ENCODE measurements at regions not wholly inside any gene's neighbourhood (a gene's known extent, or its start where the extent isn't known, plus 50 kb on each side); places are given as distances from the start of the nearest gene placed in this dataset.

- TF ChIP-seq CTCF (conservative IDR thresholded peaks at IDR 0.05; ENCODE audit: low read length) (no peak), EZH2phosphoT487 (IDR thresholded peaks at IDR 0.05; ENCODE audit: borderline replicate concordance, low read depth, low read length) (no peak)
- Histone ChIP-seq H3K36me3 (ENCODE audit: insufficient read depth, low read length) (no peaks in the 10 kb centered on the region), H3K9me3 (ENCODE audit: low read length) (no peaks in the 10 kb centered on the region), H3K4me3 (ENCODE audit: low read depth, low read length, poor library complexity, severe bottlenecking) (no peak overlapping the region), H3K27ac (ENCODE audit: low read depth, low read length, poor library complexity, severe bottlenecking) (no peak overlapping the region), H3K9me2 (ENCODE audit: insufficient read depth, low read length) (no peaks in the 10 kb centered on the region), H4K20me1 (ENCODE audit: insufficient read depth, low read length) (no peaks in the 10 kb centered on the region), H3K4me2 (ENCODE audit: low read length) (no peak overlapping the region), H3K4me1 (ENCODE audit: insufficient read depth, low read length, poor library complexity, severe bottlenecking) (no peaks in the 10 kb centered on the region), H2AFZ (ENCODE audit: low read length) (no peak overlapping the region), H3K79me2 (ENCODE audit: insufficient read depth, low read depth, low read length) (no peaks in the 10 kb centered on the region)
- CTCF ChIA-PET (ENCODE audit: unreplicated experiment) = interaction anchor here (0.5 kb wide), 1 partner anchor 486 kb away, joined by 7 read pairs; no protein-coding TSS in a partner anchor
- DNase-seq (ENCODE audit: low spot score) = no peak
- intact Hi-C loops (cut with micrococcal nuclease; ENCODE audit: unreplicated experiment) = no loop called here
- POLR2A ChIA-PET = no interaction called here
- BruUV-seq (replicated peaks) = no TSS peak
Measured at GRCh38 chr5:30390095-30390494, 803.4 kb upstream of the CDH6 start.

GRCh38 chr5:30387974-30388632, 805.4 kb upstream of the CDH6 start:
- no peak for DNase-seq (ENCODE audit: low spot score)
- no TSS peak for BruUV-seq (replicated peaks)
- Histone ChIP-seq H3K36me3 (ENCODE audit: insufficient read depth, low read length) (no peaks in the 10 kb centered on the region), H2AFZ (ENCODE audit: low read length) (no peak overlapping the region), H3K4me1 (ENCODE audit: insufficient read depth, low read length, poor library complexity, severe bottlenecking) (no peaks in the 10 kb centered on the region), H3K27ac (ENCODE audit: low read depth, low read length, poor library complexity, severe bottlenecking) (no peak overlapping the region), H3K79me2 (ENCODE audit: insufficient read depth, low read depth, low read length) (no peaks in the 10 kb centered on the region), H4K20me1 (ENCODE audit: insufficient read depth, low read length) (no peaks in the 10 kb centered on the region), H3K4me2 (ENCODE audit: low read length) (no peak overlapping the region), H3K9me3 (ENCODE audit: low read length) (no peaks in the 10 kb centered on the region), H3K4me3 (ENCODE audit: low read depth, low read length, poor library complexity, severe bottlenecking) (no peak overlapping the region), H3K9me2 (ENCODE audit: insufficient read depth, low read length) (no peaks in the 10 kb centered on the region)
- TF ChIP-seq EZH2phosphoT487 (IDR thresholded peaks at IDR 0.05; ENCODE audit: borderline replicate concordance, low read depth, low read length) (no peak), CTCF (conservative IDR thresholded peaks at IDR 0.05; ENCODE audit: low read length) (no peak)
- ChIA-PET CTCF (ENCODE audit: unreplicated experiment) (no interaction called here), POLR2A (interaction anchor here (0.6 to 0.9 kb wide), 3 partner anchors 14 to 420 kb away, joined by 3 read pairs; no protein-coding TSS in a partner anchor)
- intact Hi-C loops (cut with micrococcal nuclease; ENCODE audit: unreplicated experiment) = no loop called here

- Histone ChIP-seq H3K9me2 (ENCODE audit: insufficient read depth, low read length) (no peaks in the 10 kb centered on the region), H3K9me3 (ENCODE audit: low read length) (no peaks in the 10 kb centered on the region), H3K79me2 (ENCODE audit: insufficient read depth, low read depth, low read length) (no peaks in the 10 kb centered on the region), H3K36me3 (ENCODE audit: insufficient read depth, low read length) (no peaks in the 10 kb centered on the region), H3K4me3 (ENCODE audit: low read depth, low read length, poor library complexity, severe bottlenecking) (no peak overlapping the region), H4K20me1 (ENCODE audit: insufficient read depth, low read length) (no peaks in the 10 kb centered on the region), H2AFZ (ENCODE audit: low read length) (no peak overlapping the region), H3K27ac (ENCODE audit: low read depth, low read length, poor library complexity, severe bottlenecking) (no peak overlapping the region), H3K4me1 (ENCODE audit: insufficient read depth, low read length, poor library complexity, severe bottlenecking) (no peaks in the 10 kb centered on the region), H3K4me2 (ENCODE audit: low read length) (no peak overlapping the region)
- BruUV-seq (replicated peaks) = no TSS peak
- TF ChIP-seq CTCF (conservative IDR thresholded peaks at IDR 0.05; ENCODE audit: low read length) (no peak), EZH2phosphoT487 (IDR thresholded peaks at IDR 0.05; ENCODE audit: borderline replicate concordance, low read depth, low read length) (no peak)
- ChIA-PET CTCF (ENCODE audit: unreplicated experiment) (no interaction called here), POLR2A (interaction anchor here (0.7 kb wide), 1 partner anchor 617 kb away, joined by 3 read pairs; no protein-coding TSS in a partner anchor)
- no peak for DNase-seq (ENCODE audit: low spot score)
- intact Hi-C loops (cut with micrococcal nuclease; ENCODE audit: unreplicated experiment) = no loop called here
Measured at GRCh38 chr5:30385754-30386153, 807.7 kb upstream of the CDH6 start.

All from OCI-LY7 (cell line).